AG04450 (cell line): ENCODE measurements at regions not wholly inside any gene's neighbourhood (a gene's known extent, or its start where the extent isn't known, plus 50 kb on each side); places are given as distances from the start of the nearest gene placed in this dataset.

Experiments
- CTCF ChIA-PET: fragments of 300-600, 350-600 bp; formaldehyde crosslinking; extraction: SDS; loops from one replicate; lab custom pipeline; 2022; ENCODE audit warnings: antibody characterized with exemption, inconsistent platforms; lab: Charles Lee
- POLR2A ChIA-PET: fragments of 350-600 bp; formaldehyde crosslinking; extraction: SDS; loops from one replicate; lab custom pipeline; 2021; ENCODE audit warnings: antibody characterized with exemption, inconsistent platforms; lab: Yijun Ruan, JAX
- DNase-seq: peaks from one replicate; pipeline ENCODE4 v3.0.0-alpha.2; 2011; ENCODE audit warnings: low read depth, low spot score
- H3K27ac ChIP-seq: one replicate; pipeline ENCODE4 v1.5.1; 2012; ENCODE audit warnings: low read depth, low read length, control low read depth
- H3K27me3 ChIP-seq: one replicate; pipeline ENCODE4 v1.6.0; 2012; ENCODE audit warnings: low read length; ENCODE audit not compliant: control insufficient read depth, insufficient read depth
- H3K4me3 ChIP-seq: 2 replicates; pipeline ENCODE4 v1.5.1; 2011; ENCODE audit warnings: mild to moderate bottlenecking, low read depth, low read length, control low read depth
- H3K9me3 ChIP-seq: 2 replicates; pipeline ENCODE4 v1.5.1; 2012; ENCODE audit warnings: low read length; ENCODE audit not compliant: control insufficient read depth, insufficient read depth
- CTCF ChIP-seq: IDR thresholded peaks from 2 replicates; pipeline ENCODE4 v1.5.1; 2011; ENCODE audit warnings: low read depth, low read length, control low read depth, inconsistent platforms

DNA sequence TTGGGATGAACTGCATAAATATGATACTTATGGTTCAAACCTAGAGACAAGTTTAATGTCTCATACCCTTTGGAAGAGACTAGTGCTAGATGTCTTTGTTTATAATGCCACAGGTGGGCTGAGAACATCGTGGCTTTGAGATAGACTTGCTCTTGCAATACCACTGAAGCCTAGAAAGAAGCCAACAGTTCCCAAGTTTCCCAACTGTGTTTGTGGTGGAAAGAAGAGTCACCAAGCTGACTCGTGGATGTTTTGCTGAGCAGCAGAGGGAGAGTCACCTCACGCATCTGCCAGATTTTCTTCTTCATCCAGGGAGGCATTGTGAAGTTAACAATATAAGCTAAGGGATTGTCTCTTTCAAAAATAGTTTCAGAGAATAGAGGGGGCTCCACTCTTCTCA, 1076.2 kb downstream of the C4orf33 start:
- POLR2A ChIA-PET, result no interaction called here
- H3K27me3 ChIP-seq, result no peaks in the 10 kb centered on the region
- CTCF ChIA-PET, result no interaction called here
- no peak for TF ChIP-seq CTCF
- no peak overlapping the region for H3K27ac ChIP-seq
- no peak for DNase-seq
- H3K9me3 ChIP-seq, result no peaks in the 10 kb centered on the region
- H3K4me3 ChIP-seq, result no peak overlapping the region

DNA sequence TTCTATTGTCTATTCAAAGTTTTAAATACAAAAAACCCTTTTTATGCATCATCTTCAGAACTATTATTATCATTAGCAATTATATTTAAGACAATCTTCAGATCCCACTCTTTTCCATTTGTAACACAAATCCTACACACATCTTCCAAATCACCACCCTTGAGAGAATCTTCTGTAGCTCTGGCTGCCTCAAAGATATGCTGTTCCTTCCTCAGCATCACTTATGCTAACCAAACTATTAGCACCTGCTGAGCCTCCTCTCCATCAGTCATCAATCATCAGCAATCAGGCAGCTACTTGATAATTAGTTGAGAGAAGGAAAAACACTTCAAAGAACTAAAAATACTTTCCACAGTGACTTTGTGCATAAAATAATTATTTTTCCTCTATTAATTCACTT, 1082.2 kb downstream of the C4orf33 start:
- H3K4me3 ChIP-seq, result no peak overlapping the region
- POLR2A ChIA-PET, result no interaction called here
- H3K9me3 ChIP-seq, result no peaks in the 10 kb centered on the region
- no peak overlapping the region for H3K27ac ChIP-seq
- no peak for DNase-seq
- no peak for TF ChIP-seq CTCF
- no peaks in the 10 kb centered on the region for H3K27me3 ChIP-seq
- CTCF ChIA-PET, result no interaction called here

- ChIA-PET POLR2A (no interaction called here), CTCF (no interaction called here)
- no peak for DNase-seq
- H3K27me3 ChIP-seq, result no peaks in the 10 kb centered on the region
- H3K4me3 ChIP-seq, result no peak overlapping the region
- H3K27ac ChIP-seq, result no peak overlapping the region
- no peak for TF ChIP-seq CTCF
- H3K9me3 ChIP-seq, result no peaks in the 10 kb centered on the region; the same call in 1 of the 2 replicates
Observed at GRCh38 chr4:130183096-130183495, 1087.1 kb downstream of the C4orf33 start.

DNA sequence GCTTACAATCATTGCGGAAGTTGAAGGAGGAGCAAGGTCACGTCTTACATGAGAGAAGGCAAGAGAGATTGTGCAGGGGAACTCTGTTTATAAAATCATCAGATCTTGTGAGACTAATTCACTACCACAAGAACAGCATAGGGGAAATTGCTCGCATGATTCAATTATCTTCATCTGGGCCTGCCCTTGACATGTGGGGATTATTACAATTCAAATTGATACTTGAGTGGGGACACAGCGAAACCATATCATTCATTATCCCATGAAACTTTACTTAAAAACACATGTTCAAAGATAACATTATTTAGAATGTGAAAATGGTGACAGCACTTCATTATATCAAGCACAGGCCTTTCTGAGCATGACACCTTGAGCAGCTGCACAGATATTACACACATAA, 1087.8 kb downstream of the C4orf33 start:
- H3K27ac ChIP-seq, result no peak overlapping the region
- ChIA-PET POLR2A (no interaction called here), CTCF (no interaction called here)
- no peak for DNase-seq
- no peak for TF ChIP-seq CTCF
- H3K4me3 ChIP-seq, result no peak overlapping the region
- no peaks in the 10 kb centered on the region for H3K27me3 ChIP-seq
- no peaks in the 10 kb centered on the region; the same call in 1 of the 2 replicates for H3K9me3 ChIP-seq

GRCh38 chr4:130185123-130185522, 1089.2 kb downstream of the C4orf33 start:
- H3K9me3 ChIP-seq, result no peaks in the 10 kb centered on the region; the same call in 1 of the 2 replicates
- no peak for DNase-seq
- TF ChIP-seq CTCF, result no peak
- no peak overlapping the region for H3K4me3 ChIP-seq
- POLR2A ChIA-PET, result no interaction called here
- CTCF ChIA-PET, result no interaction called here
- no peaks in the 10 kb centered on the region for H3K27me3 ChIP-seq
- no peak overlapping the region for H3K27ac ChIP-seq
